ENCODE measurements at regions not wholly inside any gene's neighbourhood (a gene's known extent, or its start where the extent isn't known, plus 50 kb on each side); places are given as distances from the start of the nearest gene placed in this dataset.
A peak's percentile ranks its signal among the peaks of the same experiment; 100 is the strongest.

- Histone ChIP-seq H3K4me1 (ENCODE audit: control insufficient read depth, insufficient read depth, low read length) (no peaks in the 10 kb centered on the region), H3K4me3 (ENCODE audit: low read length) (no peak overlapping the region), H3K27me3 (replicated peaks; ENCODE audit: control insufficient read depth, insufficient read depth, low read length) (no peaks in the 10 kb centered on the region), H3K9ac (ENCODE audit: low read length) (no peak overlapping the region), H3K36me3 (ENCODE audit: control insufficient read depth, insufficient read depth, low read length, severe bottlenecking) (no peaks in the 10 kb centered on the region), H3K9me3 (ENCODE audit: control insufficient read depth, low read length) (no peaks in the 10 kb centered on the region)
- DNase-seq (ENCODE audit: low read depth): no peak
Measured at GRCh38 chr10:90342480-90342879, 515.4 kb downstream of the HTR7 start.

DNA sequence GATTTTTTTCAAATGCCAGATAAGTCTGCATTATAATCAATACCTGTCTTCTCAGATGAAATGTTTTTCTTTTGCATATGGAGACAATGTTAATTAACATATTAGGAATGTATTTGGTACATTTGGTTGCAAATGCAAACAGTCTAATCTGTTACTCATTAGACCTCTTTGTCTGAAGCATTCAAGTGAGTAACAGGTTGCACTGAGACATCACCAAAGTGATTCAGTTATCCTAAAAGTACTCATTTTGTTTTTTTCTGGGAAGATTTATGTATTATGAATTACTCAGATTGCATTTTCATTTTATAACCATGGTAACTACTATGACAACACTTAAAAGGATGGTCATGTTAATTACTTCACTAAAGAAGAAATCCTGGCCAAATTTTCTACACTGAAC, 513.6 kb downstream of the HTR7 start:
- DNase-seq (ENCODE audit: low read depth): no peak
- H3K9ac ChIP-seq (ENCODE audit: low read length): no peak overlapping the region
- no peaks in the 10 kb centered on the region for H3K36me3 ChIP-seq (ENCODE audit: control insufficient read depth, insufficient read depth, low read length, severe bottlenecking)

GRCh38 chr10:90347239-90347638, 510.6 kb downstream of the HTR7 start:
- no peak for DNase-seq (ENCODE audit: low read depth)
- Histone ChIP-seq H3K9ac (ENCODE audit: low read length) (no peak overlapping the region), H3K27me3 (replicated peaks; ENCODE audit: control insufficient read depth, insufficient read depth, low read length) (no peaks in the 10 kb centered on the region), H3K4me3 (ENCODE audit: low read length) (no peak overlapping the region), H3K36me3 (ENCODE audit: control insufficient read depth, insufficient read depth, low read length, severe bottlenecking) (no peaks in the 10 kb centered on the region), H3K9me3 (ENCODE audit: control insufficient read depth, low read length) (no peaks in the 10 kb centered on the region), H3K4me1 (ENCODE audit: control insufficient read depth, insufficient read depth, low read length) (no peaks in the 10 kb centered on the region)

More for the DNA sequence above, 513.6 kb downstream of the HTR7 start:
- Histone ChIP-seq H3K4me1 (ENCODE audit: control insufficient read depth, insufficient read depth, low read length) (no peaks in the 10 kb centered on the region), H3K4me3 (ENCODE audit: low read length) (no peak overlapping the region), H3K9me3 (ENCODE audit: control insufficient read depth, low read length) (no peaks in the 10 kb centered on the region), H3K27me3 (replicated peaks; ENCODE audit: control insufficient read depth, insufficient read depth, low read length) (no peaks in the 10 kb centered on the region)

DNA sequence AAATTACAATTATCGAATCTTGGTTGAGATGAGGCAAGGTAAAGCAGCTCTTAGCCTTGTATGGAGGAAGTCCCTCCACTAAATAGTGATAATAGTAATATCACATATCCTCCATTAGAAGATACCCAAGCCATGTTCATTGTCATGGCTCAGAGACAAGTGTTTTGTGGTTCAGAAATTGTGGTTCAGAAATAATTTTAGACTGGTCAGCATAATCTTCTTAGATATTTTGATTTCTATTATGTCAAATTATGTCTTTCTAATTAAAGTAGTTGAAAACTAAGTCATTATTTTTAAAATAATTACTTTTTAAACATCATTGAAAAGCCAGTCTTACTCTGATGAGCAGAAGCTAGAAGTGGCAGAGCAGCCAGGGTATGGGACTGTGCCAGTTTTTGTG, 507.7 kb downstream of the HTR7 start:
- DNase-seq (ENCODE audit: low read depth): no peak
- H3K36me3 ChIP-seq (ENCODE audit: control insufficient read depth, insufficient read depth, low read length, severe bottlenecking): no peaks in the 10 kb centered on the region
- H3K9ac ChIP-seq (ENCODE audit: low read length): no peak overlapping the region

GRCh38 chr10:90352288-90352687, 505.6 kb downstream of the HTR7 start:
- Histone ChIP-seq H3K27me3 (replicated peaks; ENCODE audit: control insufficient read depth, insufficient read depth, low read length) (peaks cover 8% of the 10 kb centered on the region), H3K36me3 (ENCODE audit: control insufficient read depth, insufficient read depth, low read length, severe bottlenecking) (no peaks in the 10 kb centered on the region), H3K9me3 (ENCODE audit: control insufficient read depth, low read length) (no peaks in the 10 kb centered on the region), H3K4me3 (ENCODE audit: low read length) (no peak overlapping the region), H3K9ac (ENCODE audit: low read length) (no peak overlapping the region), H3K4me1 (ENCODE audit: control insufficient read depth, insufficient read depth, low read length) (no peaks in the 10 kb centered on the region)
- peak; percentile 4 for DNase-seq (ENCODE audit: low read depth)

More for the DNA sequence above, 507.7 kb downstream of the HTR7 start:
- Histone ChIP-seq H3K4me1 (ENCODE audit: control insufficient read depth, insufficient read depth, low read length) (no peaks in the 10 kb centered on the region), H3K4me3 (ENCODE audit: low read length) (no peak overlapping the region), H3K27me3 (replicated peaks; ENCODE audit: control insufficient read depth, insufficient read depth, low read length) (no peaks in the 10 kb centered on the region), H3K9me3 (ENCODE audit: control insufficient read depth, low read length) (no peaks in the 10 kb centered on the region)

GRCh38 chr10:90354914-90355313, 502.9 kb downstream of the HTR7 start:
- no peaks in the 10 kb centered on the region for H3K4me1 ChIP-seq (ENCODE audit: control insufficient read depth, insufficient read depth, low read length)
- no peak for DNase-seq (ENCODE audit: low read depth)
- no peak overlapping the region for H3K9ac ChIP-seq (ENCODE audit: low read length)
- no peaks in the 10 kb centered on the region for H3K36me3 ChIP-seq (ENCODE audit: control insufficient read depth, insufficient read depth, low read length, severe bottlenecking)
- H3K27me3 ChIP-seq (replicated peaks; ENCODE audit: control insufficient read depth, insufficient read depth, low read length): peaks cover 8% of the 10 kb centered on the region
- H3K9me3 ChIP-seq (ENCODE audit: control insufficient read depth, low read length): no peaks in the 10 kb centered on the region
- no peak overlapping the region for H3K4me3 ChIP-seq (ENCODE audit: low read length)

GRCh38 chr10:90363799-90364483, 493.9 kb downstream of the HTR7 start:
- Histone ChIP-seq H3K9me3 (ENCODE audit: control insufficient read depth, low read length) (no peaks in the 10 kb centered on the region), H3K4me3 (ENCODE audit: low read length) (no peak overlapping the region), H3K9ac (ENCODE audit: low read length) (no peak overlapping the region), H3K27me3 (replicated peaks; ENCODE audit: control insufficient read depth, insufficient read depth, low read length) (no peaks in the 10 kb centered on the region), H3K36me3 (ENCODE audit: control insufficient read depth, insufficient read depth, low read length, severe bottlenecking) (no peaks in the 10 kb centered on the region), H3K4me1 (ENCODE audit: control insufficient read depth, insufficient read depth, low read length) (no peaks in the 10 kb centered on the region)
- no peak for DNase-seq (ENCODE audit: low read depth)

DNA sequence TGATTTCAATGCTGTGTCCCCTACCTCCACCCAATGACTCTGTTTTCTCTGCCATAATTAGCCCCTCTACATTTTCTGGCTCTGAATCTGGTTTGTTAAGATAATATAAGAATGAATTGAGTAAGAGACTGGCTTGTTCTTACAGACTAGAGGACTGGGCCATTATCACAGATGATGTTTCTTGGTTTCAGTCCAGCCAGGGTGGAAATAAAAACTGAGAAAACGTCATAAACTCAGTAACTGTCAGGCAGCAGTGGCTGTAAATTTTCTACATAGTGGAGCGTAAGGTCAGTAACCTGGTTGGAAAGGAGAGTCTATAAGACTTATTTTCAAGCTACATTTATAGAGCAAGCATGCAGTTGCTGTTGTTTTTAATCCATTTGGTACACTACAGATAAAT, 485.4 kb downstream of the HTR7 start:
- Histone ChIP-seq H3K9me3 (ENCODE audit: control insufficient read depth, low read length) (no peaks in the 10 kb centered on the region), H3K9ac (ENCODE audit: low read length) (no peak overlapping the region), H3K4me1 (ENCODE audit: control insufficient read depth, insufficient read depth, low read length) (no peaks in the 10 kb centered on the region), H3K27me3 (replicated peaks; ENCODE audit: control insufficient read depth, insufficient read depth, low read length) (peaks cover 3% of the 10 kb centered on the region), H3K36me3 (ENCODE audit: control insufficient read depth, insufficient read depth, low read length, severe bottlenecking) (no peaks in the 10 kb centered on the region), H3K4me3 (ENCODE audit: low read length) (no peak overlapping the region)
- DNase-seq (ENCODE audit: low read depth): no peak

DNA sequence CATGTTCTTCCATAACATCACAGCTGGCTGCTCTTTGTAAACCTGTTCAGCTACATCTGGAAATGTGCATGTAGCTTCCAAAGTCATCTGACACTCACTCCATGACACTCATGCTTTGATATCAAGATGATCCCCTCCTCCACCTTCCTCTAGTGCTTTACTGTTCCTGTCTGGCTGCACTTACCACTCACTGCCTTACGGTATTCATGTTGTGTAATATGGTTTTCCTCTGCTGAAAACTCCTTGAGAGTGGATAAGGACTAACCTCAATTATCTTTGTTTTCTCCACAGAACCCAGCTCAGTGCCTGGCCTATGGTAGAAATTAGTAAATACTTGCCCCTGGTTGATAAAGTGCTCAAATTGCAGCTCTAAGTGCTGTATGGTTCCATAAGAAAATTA, 483.9 kb downstream of the HTR7 start:
- H3K9me3 ChIP-seq (ENCODE audit: control insufficient read depth, low read length): no peaks in the 10 kb centered on the region
- no peaks in the 10 kb centered on the region for H3K4me1 ChIP-seq (ENCODE audit: control insufficient read depth, insufficient read depth, low read length)
- H3K36me3 ChIP-seq (ENCODE audit: control insufficient read depth, insufficient read depth, low read length, severe bottlenecking): no peaks in the 10 kb centered on the region
- H3K4me3 ChIP-seq (ENCODE audit: low read length): no peak overlapping the region
- H3K9ac ChIP-seq (ENCODE audit: low read length): no peak overlapping the region
- peaks cover 3% of the 10 kb centered on the region for H3K27me3 ChIP-seq (replicated peaks; ENCODE audit: control insufficient read depth, insufficient read depth, low read length)
- DNase-seq (ENCODE audit: low read depth): no peak

GRCh38 chr10:90378524-90379076, 479.2 kb downstream of the HTR7 start:
- Histone ChIP-seq H3K4me3 (ENCODE audit: low read length) (no peak overlapping the region), H3K27me3 (replicated peaks; ENCODE audit: control insufficient read depth, insufficient read depth, low read length) (peaks cover 3% of the 10 kb centered on the region), H3K9me3 (ENCODE audit: control insufficient read depth, low read length) (no peaks in the 10 kb centered on the region), H3K9ac (ENCODE audit: low read length) (no peak overlapping the region), H3K4me1 (ENCODE audit: control insufficient read depth, insufficient read depth, low read length) (no peaks in the 10 kb centered on the region), H3K36me3 (ENCODE audit: control insufficient read depth, insufficient read depth, low read length, severe bottlenecking) (no peaks in the 10 kb centered on the region)
- DNase-seq (ENCODE audit: low read depth): peak; percentile 46

DNA sequence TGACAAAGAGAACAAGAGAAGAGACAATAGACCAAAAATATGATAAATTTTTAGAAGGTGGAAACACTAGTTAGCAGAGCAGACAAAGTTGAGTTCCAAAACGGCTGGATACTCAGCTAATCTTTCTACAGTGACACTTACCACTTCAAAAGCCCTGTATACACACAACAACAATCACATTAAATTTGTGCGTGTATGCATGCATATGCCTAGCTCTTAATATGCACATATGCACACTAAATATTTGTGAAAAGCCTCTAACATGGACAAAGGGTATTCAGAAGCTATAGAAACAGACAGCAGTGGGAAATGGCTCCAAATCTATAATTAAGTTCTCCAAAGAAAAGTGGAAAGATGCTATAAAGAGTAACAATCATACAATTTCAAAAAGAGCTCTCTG, 476.4 kb downstream of the HTR7 start:
- H3K9me3 ChIP-seq (ENCODE audit: control insufficient read depth, low read length): no peaks in the 10 kb centered on the region
- H3K4me3 ChIP-seq (ENCODE audit: low read length): no peak overlapping the region
- H3K4me1 ChIP-seq (ENCODE audit: control insufficient read depth, insufficient read depth, low read length): no peaks in the 10 kb centered on the region
- DNase-seq (ENCODE audit: low read depth): no peak
- H3K27me3 ChIP-seq (replicated peaks; ENCODE audit: control insufficient read depth, insufficient read depth, low read length): no peaks in the 10 kb centered on the region
- no peaks in the 10 kb centered on the region for H3K36me3 ChIP-seq (ENCODE audit: control insufficient read depth, insufficient read depth, low read length, severe bottlenecking)
- H3K9ac ChIP-seq (ENCODE audit: low read length): no peak overlapping the region

- no peak overlapping the region for H3K9ac ChIP-seq (ENCODE audit: low read length)
- H3K27me3 ChIP-seq (replicated peaks; ENCODE audit: control insufficient read depth, insufficient read depth, low read length): no peaks in the 10 kb centered on the region
- no peaks in the 10 kb centered on the region for H3K4me1 ChIP-seq (ENCODE audit: control insufficient read depth, insufficient read depth, low read length)
- no peak for DNase-seq (ENCODE audit: low read depth)
- no peak overlapping the region for H3K4me3 ChIP-seq (ENCODE audit: low read length)
- no peaks in the 10 kb centered on the region for H3K9me3 ChIP-seq (ENCODE audit: control insufficient read depth, low read length)
- no peaks in the 10 kb centered on the region for H3K36me3 ChIP-seq (ENCODE audit: control insufficient read depth, insufficient read depth, low read length, severe bottlenecking)
Measured at GRCh38 chr10:90389876-90390275, 468.0 kb downstream of the HTR7 start.
